GM03348 (cell line): ENCODE measurements at regions not wholly inside any gene's neighbourhood (a gene's known extent, or its start where the extent isn't known, plus 50 kb on each side); places are given as distances from the start of the nearest gene placed in this dataset.

ENCODE experiments used
- DNase-seq: peaks from one replicate; pipeline ENCODE4 v3.0.0; 2012; ENCODE audit warnings: low spot score

GRCh38 chr1:192238421-192238820, 78.4 kb upstream of the RGS21 start:
- DNase-seq: no peak

- DNase-seq: no peak
Measured at GRCh38 chr1:192243721-192244120, 73.1 kb upstream of the RGS21 start.

- no peak for DNase-seq
Measured at GRCh38 chr1:192251735-192252134, 65.1 kb upstream of the RGS21 start.

- DNase-seq: no peak
Measured at GRCh38 chr1:192252776-192253175, 64.0 kb upstream of the RGS21 start.

GRCh38 chr1:192256674-192257334, 60.0 kb upstream of the RGS21 start:
- no peak for DNase-seq

GRCh38 chr1:192260076-192260475, 56.7 kb upstream of the RGS21 start:
- no peak for DNase-seq

GRCh38 chr1:192261476-192261875, 55.3 kb upstream of the RGS21 start:
- no peak for DNase-seq

- DNase-seq: peak; percentile 36
Measured at GRCh38 chr1:192263436-192263835, 53.4 kb upstream of the RGS21 start.

- no peak for DNase-seq
Measured at GRCh38 chr1:192265516-192266173, 51.1 kb upstream of the RGS21 start.

GRCh38 chr1:192266645-192267044, 50.1 kb upstream of the RGS21 start:
- no peak for DNase-seq
